ENCODE measurements at regions not wholly inside any gene's neighbourhood (a gene's known extent, or its start where the extent isn't known, plus 50 kb on each side); places are given as distances from the start of the nearest gene placed in this dataset.

- TF ChIP-seq, protein P1, sequence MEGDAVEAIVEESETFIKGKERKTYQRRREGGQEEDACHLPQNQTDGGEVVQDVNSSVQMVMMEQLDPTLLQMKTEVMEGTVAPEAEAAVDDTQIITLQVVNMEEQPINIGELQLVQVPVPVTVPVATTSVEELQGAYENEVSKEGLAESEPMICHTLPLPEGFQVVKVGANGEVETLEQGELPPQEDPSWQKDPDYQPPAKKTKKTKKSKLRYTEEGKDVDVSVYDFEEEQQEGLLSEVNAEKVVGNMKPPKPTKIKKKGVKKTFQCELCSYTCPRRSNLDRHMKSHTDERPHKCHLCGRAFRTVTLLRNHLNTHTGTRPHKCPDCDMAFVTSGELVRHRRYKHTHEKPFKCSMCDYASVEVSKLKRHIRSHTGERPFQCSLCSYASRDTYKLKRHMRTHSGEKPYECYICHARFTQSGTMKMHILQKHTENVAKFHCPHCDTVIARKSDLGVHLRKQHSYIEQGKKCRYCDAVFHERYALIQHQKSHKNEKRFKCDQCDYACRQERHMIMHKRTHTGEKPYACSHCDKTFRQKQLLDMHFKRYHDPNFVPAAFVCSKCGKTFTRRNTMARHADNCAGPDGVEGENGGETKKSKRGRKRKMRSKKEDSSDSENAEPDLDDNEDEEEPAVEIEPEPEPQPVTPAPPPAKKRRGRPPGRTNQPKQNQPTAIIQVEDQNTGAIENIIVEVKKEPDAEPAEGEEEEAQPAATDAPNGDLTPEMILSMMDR (conservative IDR thresholded peaks at IDR 0.05): no peak
- TF ChIP-seq ZFX (IDR thresholded peaks at IDR 0.05): no peak
Measured at GRCh38 chr6:12527339-12527738, 189.2 kb upstream of the PHACTR1 start.

Measured in C4-2B (cell line).